ENCODE measurements at regions not wholly inside any gene's neighbourhood (a gene's known extent, or its start where the extent isn't known, plus 50 kb on each side); places are given as distances from the start of the nearest gene placed in this dataset.
"Not testable (repeated sequence)": the region's sequence is repeated elsewhere in the genome, so short reads cannot be mapped to it uniquely, and the experiment has no call there.

DNA sequence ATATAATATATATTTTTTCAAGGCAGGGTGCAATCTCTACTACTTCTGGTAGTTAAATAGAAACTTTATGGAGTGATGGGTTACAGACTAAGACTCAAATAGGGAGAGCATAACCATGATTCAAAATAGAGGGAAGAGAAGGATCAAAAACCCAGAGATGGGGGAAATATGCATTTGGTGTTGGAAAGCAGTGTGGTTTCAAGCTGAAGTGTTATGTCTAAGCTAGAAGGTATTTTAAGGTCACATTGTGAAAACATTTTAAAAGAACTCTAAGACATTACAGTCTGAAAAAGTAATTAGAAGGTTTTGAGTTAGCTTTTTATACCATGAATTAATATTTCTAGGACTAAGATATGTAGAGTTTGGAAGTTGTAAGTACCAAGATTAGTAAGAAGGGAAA lies 2741.4 kb downstream of the PCDH9 start:
- Mint-ChIP-seq H3K4me3 (no peak overlapping the region), H3K9me3 (no peaks in the 10 kb centered on the region), H3K27ac (no peak overlapping the region), H3K27me3 (ENCODE audit: low read depth, poor library complexity) (no peaks in the 10 kb centered on the region), H3K4me1 (no peaks in the 10 kb centered on the region), H3K36me3 (ENCODE audit: low read depth) (no peaks in the 10 kb centered on the region)
- no peak for DNase-seq
- TF ChIP-seq, protein P1, sequence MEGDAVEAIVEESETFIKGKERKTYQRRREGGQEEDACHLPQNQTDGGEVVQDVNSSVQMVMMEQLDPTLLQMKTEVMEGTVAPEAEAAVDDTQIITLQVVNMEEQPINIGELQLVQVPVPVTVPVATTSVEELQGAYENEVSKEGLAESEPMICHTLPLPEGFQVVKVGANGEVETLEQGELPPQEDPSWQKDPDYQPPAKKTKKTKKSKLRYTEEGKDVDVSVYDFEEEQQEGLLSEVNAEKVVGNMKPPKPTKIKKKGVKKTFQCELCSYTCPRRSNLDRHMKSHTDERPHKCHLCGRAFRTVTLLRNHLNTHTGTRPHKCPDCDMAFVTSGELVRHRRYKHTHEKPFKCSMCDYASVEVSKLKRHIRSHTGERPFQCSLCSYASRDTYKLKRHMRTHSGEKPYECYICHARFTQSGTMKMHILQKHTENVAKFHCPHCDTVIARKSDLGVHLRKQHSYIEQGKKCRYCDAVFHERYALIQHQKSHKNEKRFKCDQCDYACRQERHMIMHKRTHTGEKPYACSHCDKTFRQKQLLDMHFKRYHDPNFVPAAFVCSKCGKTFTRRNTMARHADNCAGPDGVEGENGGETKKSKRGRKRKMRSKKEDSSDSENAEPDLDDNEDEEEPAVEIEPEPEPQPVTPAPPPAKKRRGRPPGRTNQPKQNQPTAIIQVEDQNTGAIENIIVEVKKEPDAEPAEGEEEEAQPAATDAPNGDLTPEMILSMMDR (IDR thresholded peaks at IDR 0.05): no peak

DNA sequence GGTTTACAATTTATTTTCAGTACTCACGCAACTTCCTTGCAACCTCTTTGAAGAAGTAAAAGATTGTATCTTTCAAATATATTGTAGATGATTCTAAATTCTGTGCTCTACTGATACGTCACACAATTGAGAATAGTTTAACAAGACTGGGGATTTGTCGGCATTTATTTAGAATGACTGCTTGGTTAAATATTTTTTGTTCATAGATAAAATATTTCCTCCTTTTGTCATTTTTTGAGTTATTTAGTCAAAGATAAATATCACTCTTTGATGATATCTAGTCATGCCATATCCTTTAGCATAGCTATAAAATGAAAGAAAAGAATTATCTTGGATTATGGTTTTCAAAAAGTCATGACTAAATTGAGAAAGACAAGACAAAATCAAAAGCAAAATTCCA lies 2747.8 kb downstream of the PCDH9 start:
- Mint-ChIP-seq H3K9me3 (no peaks in the 10 kb centered on the region), H3K36me3 (ENCODE audit: low read depth) (no peaks in the 10 kb centered on the region), H3K27ac (no peak overlapping the region), H3K4me3 (no peak overlapping the region), H3K27me3 (ENCODE audit: low read depth, poor library complexity) (no peaks in the 10 kb centered on the region), H3K4me1 (no peaks in the 10 kb centered on the region)
- TF ChIP-seq, protein P1 (IDR thresholded peaks at IDR 0.05): no peak
- no peak for DNase-seq

DNA sequence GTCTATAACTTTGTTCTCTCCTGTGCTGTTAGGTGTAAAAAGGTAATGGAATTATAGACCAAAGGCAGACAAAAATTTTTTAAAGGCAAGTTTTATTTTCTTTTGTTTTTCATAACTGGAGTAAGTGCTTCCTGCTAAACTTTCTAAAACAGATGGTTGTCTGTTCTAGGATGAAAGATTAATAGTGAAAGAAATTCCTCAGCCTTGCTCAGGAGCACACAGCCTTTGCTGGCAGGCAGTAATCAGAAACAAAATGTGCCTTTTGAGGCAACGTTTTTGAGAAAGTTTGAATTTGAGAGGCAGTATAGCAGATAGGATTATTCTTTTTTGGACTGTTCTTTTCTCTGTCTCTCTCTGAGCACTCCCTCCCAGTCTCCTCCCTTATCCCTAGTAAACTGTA lies 2749.5 kb downstream of the PCDH9 start:
- TF ChIP-seq, protein P1 (IDR thresholded peaks at IDR 0.05): no peak
- H3K27ac Mint-ChIP-seq: no peak overlapping the region
- H3K27me3 Mint-ChIP-seq (ENCODE audit: low read depth, poor library complexity): no peaks in the 10 kb centered on the region
- no peak overlapping the region for H3K4me3 Mint-ChIP-seq
- H3K4me1 Mint-ChIP-seq: no peaks in the 10 kb centered on the region
- no peaks in the 10 kb centered on the region for H3K36me3 Mint-ChIP-seq (ENCODE audit: low read depth)
- peaks cover 6% of the 10 kb centered on the region for H3K9me3 Mint-ChIP-seq
- DNase-seq: no peak

DNA sequence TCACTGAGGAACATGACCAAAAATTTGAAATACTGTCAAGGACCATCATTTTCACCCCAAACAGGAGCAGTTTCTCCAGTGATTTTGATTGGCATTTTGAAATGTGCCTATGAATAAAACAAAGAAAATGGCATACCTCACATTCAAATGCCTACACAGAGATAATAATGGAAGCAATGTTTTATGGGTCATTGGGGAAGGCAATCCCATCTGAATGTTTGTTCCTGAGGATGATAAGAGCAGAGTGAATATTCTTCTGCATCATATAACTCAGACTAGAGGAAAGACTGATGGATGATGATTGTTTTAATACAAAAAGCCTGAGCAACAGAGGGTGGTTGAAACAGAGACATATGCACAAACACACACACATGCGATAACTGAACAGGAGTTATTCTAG lies 2749.9 kb downstream of the PCDH9 start:
- no peaks in the 10 kb centered on the region for H3K27me3 Mint-ChIP-seq (ENCODE audit: low read depth, poor library complexity)
- H3K36me3 Mint-ChIP-seq (ENCODE audit: low read depth): no peaks in the 10 kb centered on the region
- no peak for DNase-seq
- no peaks in the 10 kb centered on the region for H3K4me1 Mint-ChIP-seq
- H3K4me3 Mint-ChIP-seq: no peak overlapping the region
- H3K27ac Mint-ChIP-seq: no peak overlapping the region
- TF ChIP-seq, protein P1 (IDR thresholded peaks at IDR 0.05): no peak
- H3K9me3 Mint-ChIP-seq: peaks cover 8% of the 10 kb centered on the region

DNA sequence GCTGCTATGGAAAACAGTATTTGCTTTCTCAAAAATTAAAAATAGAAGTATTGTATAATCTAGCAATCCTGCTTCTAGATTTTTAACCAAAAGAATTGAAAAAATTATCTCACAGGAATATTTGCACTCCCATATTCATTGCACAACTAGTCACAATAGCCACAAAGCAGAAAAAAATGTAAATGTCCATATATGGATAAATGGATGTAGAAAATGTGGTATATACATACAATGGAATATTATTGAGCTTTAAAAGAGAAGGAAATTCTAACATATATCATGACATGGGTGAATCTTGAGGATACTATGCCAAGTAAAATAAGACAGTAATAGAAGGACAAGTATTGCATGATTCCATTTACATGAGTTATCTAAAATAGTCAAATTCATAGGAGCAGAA lies 2753.0 kb downstream of the PCDH9 start:
- Mint-ChIP-seq H3K27ac (no peak overlapping the region), H3K4me3 (no peak overlapping the region), H3K9me3 (peaks cover 8% of the 10 kb centered on the region), H3K4me1 (no peaks in the 10 kb centered on the region), H3K36me3 (ENCODE audit: low read depth) (no peaks in the 10 kb centered on the region), H3K27me3 (ENCODE audit: low read depth, poor library complexity) (no peaks in the 10 kb centered on the region)
- TF ChIP-seq, protein P1 (IDR thresholded peaks at IDR 0.05): no peak
- DNase-seq: no peak

DNA sequence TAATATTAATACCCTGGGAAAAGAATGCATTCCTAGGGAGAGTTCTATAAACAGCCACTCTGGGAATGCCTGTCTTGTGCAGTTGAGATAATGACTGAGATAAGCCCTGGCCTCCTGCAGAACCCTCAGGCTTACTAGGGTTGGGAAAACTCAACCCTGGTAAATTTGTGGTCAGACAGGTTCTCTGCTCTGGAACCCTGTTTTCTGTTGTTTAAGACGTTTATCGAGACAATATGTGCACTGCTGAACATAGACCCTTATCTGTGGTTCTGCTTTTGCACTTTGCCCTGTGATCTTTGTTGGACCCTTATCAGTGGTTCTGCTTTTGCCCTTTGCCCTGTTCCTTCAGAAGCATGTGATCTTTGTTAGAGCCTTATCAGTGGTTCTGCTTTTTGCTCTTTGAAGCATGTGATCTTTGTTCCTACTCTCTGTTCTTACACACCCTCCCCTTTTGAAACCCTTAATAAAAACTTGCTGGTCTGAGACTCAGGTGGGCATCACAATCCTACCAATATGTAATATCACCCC lies 2754.0 kb downstream of the PCDH9 start:
- not testable (repeated sequence) for DNase-seq; H3K27ac Mint-ChIP-seq; H3K4me3 Mint-ChIP-seq; H3K36me3 Mint-ChIP-seq (ENCODE audit: low read depth); H3K4me1 Mint-ChIP-seq; H3K27me3 Mint-ChIP-seq (ENCODE audit: low read depth, poor library complexity); H3K9me3 Mint-ChIP-seq
